ENCODE measurements at regions not wholly inside any gene's neighbourhood (a gene's known extent, or its start where the extent isn't known, plus 50 kb on each side); places are given as distances from the start of the nearest gene placed in this dataset.

DNA sequence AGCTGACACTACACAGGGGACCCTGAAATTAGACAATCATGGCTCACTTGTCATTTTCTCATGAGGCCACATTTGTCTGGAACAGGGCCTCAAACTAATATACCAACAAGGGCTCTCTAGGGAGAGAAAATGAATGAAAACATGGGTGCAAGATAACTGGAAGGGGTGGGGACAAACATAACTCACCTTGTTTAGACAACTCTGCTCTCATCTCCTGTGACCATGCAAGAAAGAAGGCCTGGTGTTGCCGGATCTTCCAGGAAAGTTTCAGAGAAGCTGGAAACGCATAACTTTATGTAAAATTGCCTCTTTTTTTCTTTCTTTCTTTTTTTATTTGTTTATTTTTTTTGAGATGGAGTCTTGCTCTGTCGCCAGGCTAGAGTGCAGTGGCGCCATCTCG is 80.4 kb upstream of the SPRED2 start:
- no peaks in the 10 kb centered on the region for H3K36me3 ChIP-seq (replicated peaks in 1 of 2; ENCODE audit: control insufficient read depth in 1 of 2, insufficient read depth in 2 of 2, low read length in 2 of 2)
- H3K27me3 ChIP-seq (ENCODE audit: control insufficient read depth in 1 of 2, insufficient read depth in 2 of 2, low read length in 2 of 2), result no peaks in the 10 kb centered on the region; a peak in 1 of 5 replicates
- POLR2A ChIA-PET, result interaction anchor here (0.7 to 1.3 kb wide), 2 partner anchors 15 to 249 kb away, joined by 3 to 4 read pairs; no protein-coding TSS in a partner anchor
- H3K79me2 ChIP-seq (ENCODE audit: insufficient read depth, low read length), result no peaks in the 10 kb centered on the region
- no peak overlapping the region for H3K4me2 ChIP-seq (ENCODE audit: low read depth, low read length)
- no peak overlapping the region for H3K4me3 ChIP-seq (replicated peaks in 1 of 3; ENCODE audit: insufficient read depth in 1 of 3, low read depth in 2 of 3, low read length in 3 of 3)
- no peak overlapping the region for H3K27ac ChIP-seq (ENCODE audit: extremely low read length, insufficient read depth, low read length)
- no TSS peak for BruUV-seq (replicated peaks)
- H3K4me1 ChIP-seq (ENCODE audit: insufficient read depth, low read length), result peaks cover 11% of the 10 kb centered on the region
- TF ChIP-seq ZNF251 (CRISPR knock-in tag; IDR thresholded peaks at IDR 0.05), result no peak
- TF ChIP-seq RNF2 (conservative IDR thresholded peaks at IDR 0.05; ENCODE audit: low read depth), result no peak
- TF ChIP-seq MAFK (conservative IDR thresholded peaks at IDR 0.05 in 1 of 2, IDR thresholded peaks at IDR 0.05 in 1 of 2; ENCODE audit: low read length in 2 of 2), result no peak
- TF ChIP-seq ZFX (CRISPR knock-in tag; IDR thresholded peaks at IDR 0.05; ENCODE audit: low read depth), result no peak
- TF ChIP-seq XBP1 (CRISPR knock-in tag; IDR thresholded peaks at IDR 0.05), result no peak
- no peak for TF ChIP-seq ZNF816 (CRISPR knock-in tag; IDR thresholded peaks at IDR 0.05; ENCODE audit: borderline replicate concordance)
- TF ChIP-seq, protein P1, sequence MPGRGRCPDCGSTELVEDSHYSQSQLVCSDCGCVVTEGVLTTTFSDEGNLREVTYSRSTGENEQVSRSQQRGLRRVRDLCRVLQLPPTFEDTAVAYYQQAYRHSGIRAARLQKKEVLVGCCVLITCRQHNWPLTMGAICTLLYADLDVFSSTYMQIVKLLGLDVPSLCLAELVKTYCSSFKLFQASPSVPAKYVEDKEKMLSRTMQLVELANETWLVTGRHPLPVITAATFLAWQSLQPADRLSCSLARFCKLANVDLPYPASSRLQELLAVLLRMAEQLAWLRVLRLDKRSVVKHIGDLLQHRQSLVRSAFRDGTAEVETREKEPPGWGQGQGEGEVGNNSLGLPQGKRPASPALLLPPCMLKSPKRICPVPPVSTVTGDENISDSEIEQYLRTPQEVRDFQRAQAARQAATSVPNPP (CRISPR knock-in tag; IDR thresholded peaks at IDR 0.05), result no peak
- TF ChIP-seq, protein P2, sequence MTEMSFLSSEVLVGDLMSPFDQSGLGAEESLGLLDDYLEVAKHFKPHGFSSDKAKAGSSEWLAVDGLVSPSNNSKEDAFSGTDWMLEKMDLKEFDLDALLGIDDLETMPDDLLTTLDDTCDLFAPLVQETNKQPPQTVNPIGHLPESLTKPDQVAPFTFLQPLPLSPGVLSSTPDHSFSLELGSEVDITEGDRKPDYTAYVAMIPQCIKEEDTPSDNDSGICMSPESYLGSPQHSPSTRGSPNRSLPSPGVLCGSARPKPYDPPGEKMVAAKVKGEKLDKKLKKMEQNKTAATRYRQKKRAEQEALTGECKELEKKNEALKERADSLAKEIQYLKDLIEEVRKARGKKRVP (CRISPR knock-in tag; IDR thresholded peaks at IDR 0.05), result no peak
- TF ChIP-seq TAF15 (IDR thresholded peaks at IDR 0.05; ENCODE audit: low read depth, low read length, poor library complexity, severe bottlenecking), result no peak
- TF ChIP-seq PITX1 (CRISPR knock-in tag; IDR thresholded peaks at IDR 0.05), result no peak
- no peak for TF ChIP-seq ZNF589 (CRISPR knock-in tag; conservative IDR thresholded peaks at IDR 0.05)
- TF ChIP-seq ZNF788 (CRISPR knock-in tag; IDR thresholded peaks at IDR 0.05; ENCODE audit: borderline replicate concordance), result no peak
- no peak for TF ChIP-seq ZNF780A (CRISPR knock-in tag; IDR thresholded peaks at IDR 0.05)
- peaks cover 3% of the 10 kb centered on the region; the same call in 1 of the 2 replicates for H3K9me3 ChIP-seq (ENCODE audit: low read length)
- no peak overlapping the region for H2AFZ ChIP-seq (ENCODE audit: low read length)
- FAIRE-seq (no peak), ATAC-seq (no peak), DNase-seq (ENCODE audit: low spot score) (no peak)
- intact Hi-C loops (cut with micrococcal nuclease; ENCODE audit: unreplicated experiment) (no loop called here), in situ Hi-C loops (cut with HindIII; ENCODE audit: extremely low pct_ligation_motif_present, low pct_unique_long_range_greater_than_20kb) (no loop called here)
- no peak overlapping the region for H3K9ac ChIP-seq (ENCODE audit: insufficient read depth, low read depth, low read length)
- no peaks in the 10 kb centered on the region for H4K20me1 ChIP-seq (ENCODE audit: insufficient read depth, low read length)
- 85% methylated on average over 5 of the region's 5 CpGs for WGBS (ENCODE audit: low lambda C conversion rate)
- CTCF ChIA-PET (ENCODE audit: low intra/inter-chr PET ratio, low total read pairs), result no interaction called here
